ENCODE measurements at regions not wholly inside any gene's neighbourhood (a gene's known extent, or its start where the extent isn't known, plus 50 kb on each side); places are given as distances from the start of the nearest gene placed in this dataset.
A peak's percentile ranks its signal among the peaks of the same experiment; 100 is the strongest.

DNA sequence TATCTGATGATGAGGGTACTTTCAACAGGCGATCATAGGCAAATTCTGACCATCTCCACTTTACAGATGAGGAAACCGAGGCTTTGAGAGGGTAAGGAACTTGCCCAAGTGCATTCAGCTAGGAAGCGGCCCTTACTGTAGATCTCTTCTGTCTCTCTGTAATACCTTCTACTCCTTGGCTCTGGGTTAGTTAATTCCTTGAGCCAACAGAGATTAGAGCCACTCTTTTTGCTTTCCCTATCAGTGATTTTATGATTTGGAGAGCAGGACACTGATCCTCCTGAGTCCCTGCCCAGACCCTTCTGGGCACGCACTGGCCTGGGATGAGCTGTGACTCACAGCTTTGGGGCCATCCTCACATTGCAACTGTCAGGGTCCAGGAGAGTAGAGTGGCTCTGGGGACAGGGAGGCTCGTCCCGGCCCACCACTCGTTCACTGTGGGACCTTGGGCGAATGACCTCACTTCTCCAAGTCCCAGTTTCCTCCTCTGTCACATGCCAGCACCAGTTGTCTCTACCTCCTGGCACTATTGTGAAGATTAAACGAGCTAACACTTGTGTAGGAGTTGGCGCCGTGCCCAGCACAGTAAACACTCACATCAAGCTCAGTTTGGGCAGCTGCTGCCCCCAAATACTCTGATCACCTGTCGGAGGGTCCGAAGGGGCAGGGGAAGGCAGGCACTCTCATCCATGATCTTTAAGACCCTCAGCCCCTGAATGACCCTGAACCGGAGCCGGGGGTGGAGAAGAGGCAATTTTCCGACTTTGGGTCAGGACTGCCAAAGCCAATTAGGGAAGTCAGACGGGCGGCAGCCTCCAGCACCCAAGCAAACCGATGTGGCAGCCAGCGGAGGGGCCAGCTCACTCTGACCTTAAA, 235.0 kb downstream of the MIAT start:
- DNase-seq (ENCODE audit: low spot score), result no peak

DNA sequence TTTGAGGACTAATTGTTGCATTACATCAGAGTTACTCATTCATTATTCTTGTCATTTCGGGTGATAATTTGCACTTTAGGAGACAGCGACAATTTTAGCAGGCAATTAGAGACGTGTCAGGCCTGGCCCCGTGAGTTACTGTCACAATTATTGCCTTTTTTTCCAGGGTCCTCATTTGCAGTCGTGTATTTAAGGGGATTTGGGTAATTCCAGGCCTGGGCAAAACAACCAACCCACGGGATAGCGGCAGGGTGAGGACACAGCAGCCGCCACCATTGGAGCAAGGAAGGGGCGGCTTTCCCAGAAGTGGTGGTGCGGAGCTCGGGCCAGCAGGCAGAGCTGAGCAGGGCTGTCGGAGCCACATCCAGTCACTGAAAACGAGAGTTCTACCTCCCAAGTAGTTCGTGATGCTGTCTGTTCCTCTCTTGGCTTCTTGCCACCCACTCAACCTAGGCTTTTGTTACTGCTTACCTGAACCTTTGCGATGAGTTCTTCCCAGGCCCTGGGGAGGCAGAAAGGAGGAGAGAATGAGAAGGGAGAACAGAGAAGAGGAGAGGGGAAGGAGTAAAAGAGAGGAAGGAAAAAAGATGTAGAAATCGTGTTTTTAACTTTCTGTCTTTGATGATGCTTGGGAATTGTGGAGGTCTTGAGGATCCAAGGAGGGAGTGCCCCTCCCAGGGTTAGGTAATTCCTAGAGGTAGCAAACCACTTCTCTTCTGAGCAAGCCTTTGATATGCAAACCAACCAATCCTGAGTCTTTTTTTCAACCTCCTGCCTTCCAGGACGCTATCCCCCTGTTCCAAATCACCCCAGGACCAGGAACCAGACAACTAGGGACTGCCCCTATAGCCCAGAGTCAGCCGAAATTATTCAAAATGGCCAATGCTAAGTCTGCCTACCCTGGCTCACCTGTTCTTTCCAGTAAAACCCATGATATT, 236.1 kb downstream of the MIAT start:
- no peak for DNase-seq (ENCODE audit: low spot score)

DNA sequence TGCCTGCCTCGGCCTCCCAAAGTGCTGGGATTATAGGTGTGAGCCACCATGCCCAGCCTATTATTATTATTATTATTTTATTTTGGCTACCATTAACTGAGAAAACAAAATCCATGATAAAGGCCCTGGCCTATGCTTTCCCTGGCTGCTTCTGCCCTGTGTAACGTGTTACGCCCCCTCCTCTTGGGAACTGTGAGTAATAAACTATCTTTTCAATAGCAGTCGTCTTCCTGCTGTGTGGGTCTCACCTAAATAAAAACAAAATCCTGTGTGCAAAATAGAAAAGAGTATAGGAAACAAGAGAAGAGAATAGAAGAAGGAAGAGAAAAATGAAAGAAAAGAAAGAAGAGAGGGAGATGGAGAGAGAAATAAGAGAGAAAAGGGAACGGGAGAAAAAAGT, 237.0 kb downstream of the MIAT start:
- DNase-seq (ENCODE audit: low spot score), result no peak

DNA sequence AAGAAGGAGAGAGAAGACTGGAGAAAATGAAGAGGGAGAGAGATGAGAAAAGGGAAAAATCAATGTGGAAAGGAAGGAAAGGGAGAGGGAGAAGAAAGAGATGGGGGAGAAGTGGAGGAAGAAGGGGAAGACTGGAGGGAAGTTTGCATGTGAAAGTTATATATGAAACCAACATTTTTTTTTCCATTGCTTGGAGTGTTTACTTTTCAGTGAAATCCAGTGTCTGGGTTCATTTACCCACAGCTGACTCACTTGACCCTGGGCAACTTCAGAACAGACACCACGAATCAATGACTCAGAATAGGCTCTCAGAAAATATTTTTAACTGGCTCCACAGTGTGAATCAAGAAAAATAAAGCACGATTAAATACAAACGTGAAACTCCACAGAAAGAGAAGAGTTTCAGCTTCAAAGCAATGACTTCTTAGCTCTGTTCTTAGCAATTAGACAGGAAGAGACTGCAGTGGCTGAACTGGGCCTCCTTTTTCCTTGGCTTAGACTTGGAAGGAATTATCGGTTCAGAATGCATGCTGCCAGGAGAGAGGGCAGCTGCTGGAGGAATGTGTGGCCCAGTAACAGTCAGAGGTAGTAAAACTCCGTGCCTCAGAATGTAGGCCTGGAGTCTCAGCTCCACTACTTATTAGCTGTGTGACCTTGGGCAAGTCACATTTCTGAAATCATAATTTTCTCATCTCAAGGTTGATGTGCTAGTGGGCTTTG, 237.5 kb downstream of the MIAT start:
- DNase-seq (ENCODE audit: low spot score), result no peak

GRCh38 chr22:26897384-26897783, 240.0 kb downstream of the MIAT start:
- no peak for DNase-seq (ENCODE audit: low spot score)

- DNase-seq (ENCODE audit: low spot score), result no peak
Measured at GRCh38 chr22:26898946-26899605, 241.7 kb downstream of the MIAT start.

DNA sequence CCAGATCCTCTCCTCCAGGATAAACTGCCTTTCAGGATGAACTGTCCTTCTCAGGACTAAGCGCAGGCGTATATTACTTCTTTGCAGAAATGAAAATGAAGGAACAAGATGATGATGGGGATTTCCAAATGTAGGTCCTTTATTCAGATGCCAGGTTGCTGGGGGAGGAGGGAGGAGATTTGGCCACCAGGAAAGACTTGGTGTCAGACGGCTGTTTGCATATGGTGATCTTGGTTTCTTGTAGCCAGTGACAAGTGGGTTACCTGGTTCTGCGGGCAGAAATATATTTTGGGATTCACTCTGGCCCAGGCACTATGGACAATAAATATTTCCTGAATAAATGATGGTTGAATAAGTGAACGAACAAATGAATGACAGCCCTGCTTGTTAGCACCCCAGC, 243.4 kb downstream of the MIAT start:
- no peak for DNase-seq (ENCODE audit: low spot score)

- no peak for DNase-seq (ENCODE audit: low spot score)
Measured at GRCh38 chr22:26901198-26901816, 243.9 kb downstream of the MIAT start.

DNA sequence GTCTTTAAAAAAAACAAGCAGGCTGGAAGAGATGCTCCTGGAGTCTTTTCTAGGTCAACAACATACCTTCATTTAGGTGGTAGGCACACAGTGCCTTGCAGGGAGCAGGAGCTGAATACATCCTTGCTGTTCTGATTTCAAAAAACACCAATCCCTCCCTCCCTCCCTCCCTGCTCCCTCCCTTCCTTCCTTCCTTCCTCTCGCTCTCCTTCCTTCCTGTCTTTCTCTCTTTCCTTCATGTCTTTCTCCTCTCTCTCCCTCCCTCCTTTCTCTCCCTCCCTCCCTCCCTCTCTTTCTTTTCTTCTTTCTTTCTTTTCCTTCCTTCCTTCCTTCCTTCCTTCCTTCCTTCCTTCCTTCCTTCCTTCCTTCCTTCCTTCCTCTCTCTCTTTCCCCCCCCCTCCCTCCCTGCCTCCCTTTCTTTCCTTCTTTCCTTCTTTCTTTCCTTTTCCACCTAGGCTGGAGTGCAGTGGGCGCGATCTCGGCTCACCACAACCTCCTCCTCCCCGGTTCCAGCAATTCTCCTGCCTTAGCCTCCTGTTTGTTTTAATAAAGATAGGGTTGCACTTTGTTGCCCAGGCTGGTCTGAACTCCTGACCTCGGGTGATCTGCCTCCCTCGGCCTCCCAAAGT, 245.1 kb downstream of the MIAT start:
- no peak for DNase-seq (ENCODE audit: low spot score)

- DNase-seq (ENCODE audit: low spot score), result no peak
Measured at GRCh38 chr22:26903030-26903856, 245.9 kb downstream of the MIAT start.

GRCh38 chr22:26904483-26904882, 247.1 kb downstream of the MIAT start:
- DNase-seq (ENCODE audit: low spot score), result peak; percentile 55

DNA sequence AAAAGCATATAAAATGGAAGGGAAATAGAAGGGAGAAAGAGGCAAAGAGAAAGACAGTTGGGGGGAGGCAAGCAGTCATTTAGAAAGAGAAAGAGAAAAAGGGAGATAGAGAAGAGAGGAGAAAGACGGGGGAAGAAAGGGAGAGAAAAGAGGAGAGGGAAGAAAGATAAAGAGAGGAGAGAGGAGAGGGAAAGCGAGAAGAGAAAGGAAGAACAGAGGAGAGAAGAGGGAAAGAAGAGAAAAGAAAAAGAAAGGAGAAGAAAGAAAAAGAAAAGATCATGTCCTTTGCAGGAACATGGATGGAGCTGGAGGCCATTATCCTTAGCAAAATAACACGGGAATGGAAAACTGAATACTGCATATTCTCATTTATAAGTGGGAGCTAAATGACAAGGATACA, 247.7 kb downstream of the MIAT start:
- DNase-seq (ENCODE audit: low spot score), result no peak

DNA sequence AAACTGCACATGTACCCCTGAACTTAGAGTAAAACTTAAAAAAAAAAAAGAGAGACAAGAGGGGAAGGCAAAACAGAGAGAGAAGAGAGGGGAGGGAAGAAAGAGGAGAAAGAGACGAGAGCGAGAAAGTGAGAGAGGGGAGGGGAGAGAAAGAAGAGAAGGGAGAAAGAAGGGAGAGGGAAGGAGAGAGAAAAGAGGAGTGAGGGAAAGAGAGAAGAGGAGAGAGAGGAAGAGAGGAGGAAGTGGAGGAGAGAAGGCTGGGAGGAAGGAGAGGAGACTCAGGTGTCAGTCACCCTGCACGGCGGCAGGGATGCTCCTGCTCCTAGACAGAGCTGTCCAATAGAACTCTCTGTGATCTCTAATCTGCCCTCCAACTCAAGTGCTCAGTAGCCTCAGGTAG, 248.3 kb downstream of the MIAT start:
- DNase-seq (ENCODE audit: low spot score), result no peak

- DNase-seq (ENCODE audit: low spot score), result peak; percentile 57
Measured at GRCh38 chr22:26906464-26906863, 249.1 kb downstream of the MIAT start.

GRCh38 chr22:26907366-26907765, 250.0 kb downstream of the MIAT start:
- no peak for DNase-seq (ENCODE audit: low spot score)

DNA sequence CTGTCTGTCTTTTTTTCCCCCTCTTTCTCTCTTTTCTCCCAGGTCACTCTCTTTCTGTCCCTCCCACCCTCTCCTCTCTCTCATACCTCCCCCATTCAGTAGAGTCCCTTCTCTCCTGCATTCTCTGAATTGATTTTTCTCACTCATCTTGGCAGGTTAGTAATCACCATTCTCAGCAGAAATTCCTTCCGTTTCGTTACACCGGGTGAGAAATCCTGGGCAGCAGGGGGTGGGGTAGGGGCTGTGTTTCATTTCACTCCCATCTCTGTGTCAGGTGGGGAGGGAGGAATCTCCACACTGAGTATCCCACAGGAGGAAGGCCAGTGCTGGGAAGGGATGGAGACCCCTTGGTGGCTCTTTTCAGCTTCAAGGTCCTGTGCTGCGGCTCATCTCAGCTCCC, 253.5 kb downstream of the MIAT start:
- DNase-seq (ENCODE audit: low spot score), result no peak

DNA sequence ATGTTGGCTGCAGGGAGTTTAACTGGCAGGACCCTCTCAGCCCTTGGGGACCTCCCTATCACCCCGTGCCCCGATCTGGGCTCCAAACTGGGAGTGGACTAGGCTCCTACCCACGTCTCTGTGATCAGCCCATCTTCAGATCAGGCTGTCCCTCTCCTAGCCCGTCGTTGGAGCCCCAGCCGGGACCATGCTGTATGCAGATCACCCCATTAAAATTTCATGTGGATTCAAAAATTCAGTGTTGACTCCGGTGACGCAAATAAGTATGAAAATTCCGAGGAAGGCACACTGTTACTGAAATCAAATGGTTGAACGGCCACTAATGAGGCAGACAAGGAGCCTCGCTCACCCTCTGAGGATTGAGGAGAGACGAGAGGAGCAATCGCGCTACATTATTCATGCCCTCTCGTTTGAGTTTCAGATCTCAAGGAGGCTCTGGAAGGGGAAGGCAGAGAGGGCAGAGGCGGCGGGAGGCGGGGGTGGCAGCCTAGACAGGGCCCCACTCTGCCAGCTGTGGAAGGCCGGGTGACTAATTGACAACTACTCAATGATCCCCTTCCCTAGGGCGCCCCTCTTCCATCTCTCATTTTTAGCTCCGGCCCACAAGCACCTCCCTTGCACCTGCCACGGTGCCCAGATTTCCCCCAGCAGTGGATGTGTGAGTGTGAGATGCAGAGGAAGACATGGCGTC, 255.4 kb downstream of the MIAT start:
- DNase-seq (ENCODE audit: low spot score), result no peak

DNA sequence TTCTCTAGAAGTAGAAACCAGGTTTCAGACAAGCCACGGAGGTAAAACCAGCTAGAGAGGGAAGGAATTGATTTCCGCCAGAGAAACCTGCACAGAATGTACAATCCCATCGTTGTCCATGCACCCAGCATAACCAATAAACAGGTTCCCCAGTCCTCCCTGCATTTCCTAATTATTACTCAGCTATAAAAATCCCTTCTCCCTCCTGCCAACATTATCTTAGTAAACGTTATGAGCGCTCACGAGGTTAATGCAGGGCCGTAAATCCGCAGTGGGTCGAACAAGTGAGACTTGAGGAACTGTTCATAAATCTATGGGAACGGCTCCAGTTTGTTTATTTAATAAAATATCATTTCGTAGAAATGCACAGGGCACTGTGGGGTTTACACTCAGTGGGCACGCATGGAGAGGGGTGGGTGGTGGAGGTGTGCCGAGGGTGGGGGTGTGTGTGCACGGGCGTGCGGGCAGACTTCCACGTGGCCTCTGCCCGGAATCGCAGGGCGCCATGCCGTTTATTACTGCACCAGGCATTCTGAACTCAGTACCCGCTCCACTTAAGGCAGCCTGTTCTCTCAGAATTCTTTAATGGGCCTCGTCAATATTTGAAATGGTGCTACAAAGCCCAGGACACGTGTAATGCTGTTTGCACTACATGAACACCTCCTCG, 257.3 kb downstream of the MIAT start:
- no peak for DNase-seq (ENCODE audit: low spot score)

All from mesenteric fat pad (tissue), 1 donor.